Keratinocyte (primary cell): ENCODE measurements at regions not wholly inside any gene's neighbourhood (a gene's known extent, or its start where the extent isn't known, plus 50 kb on each side); places are given as distances from the start of the nearest gene placed in this dataset.

Experiments used
- EZH2 ChIP-seq: IDR thresholded peaks from one replicate; pipeline ENCODE4 v1.6.1; 2012; ENCODE audit warnings: inconsistent platforms, mild to moderate bottlenecking, low read length, moderate library complexity
- TF ChIP-seq, protein P1 (sequence below), 3 experiments: IDR thresholded peaks in 1 of 3; conservative IDR thresholded peaks in 1 of 3; optimal IDR thresholded peaks in 1 of 3; 2 replicates in 2 of 3; 3 replicates in 1 of 3; pipeline versions ENCODE3 to v1.5.1; 2011; ENCODE audit warnings: low read length in 3 of 3, mild to moderate bottlenecking in 3 of 3, moderate library complexity in 2 of 3, control low read depth in 1 of 3, inconsistent platforms in 1 of 3; ENCODE audit not compliant: insufficient read depth in 2 of 3; ENCODE audit errors: extremely low read depth in 1 of 3

DNA sequence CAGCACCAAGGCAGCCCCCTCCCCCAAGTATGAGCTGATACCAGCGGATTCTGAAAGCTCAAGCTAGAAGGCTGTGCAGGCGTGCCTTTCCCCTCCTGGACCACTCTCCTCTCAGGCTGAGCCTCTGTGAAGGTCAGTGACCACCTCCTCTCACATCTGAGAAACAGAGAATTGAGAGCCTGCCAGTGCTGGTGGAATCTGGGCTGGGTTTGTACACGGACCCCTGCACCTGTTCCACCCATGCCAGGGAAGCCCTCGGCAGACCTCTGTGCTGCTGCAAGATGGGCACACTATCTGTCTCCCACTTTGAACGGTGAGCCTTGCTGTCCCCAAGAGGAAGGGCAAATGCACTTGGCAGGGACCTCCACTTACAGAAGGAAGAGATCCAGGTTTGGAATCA, 54.7 kb upstream of the SDK2 start:
- no peak for TF ChIP-seq EZH2
- TF ChIP-seq, protein P1, sequence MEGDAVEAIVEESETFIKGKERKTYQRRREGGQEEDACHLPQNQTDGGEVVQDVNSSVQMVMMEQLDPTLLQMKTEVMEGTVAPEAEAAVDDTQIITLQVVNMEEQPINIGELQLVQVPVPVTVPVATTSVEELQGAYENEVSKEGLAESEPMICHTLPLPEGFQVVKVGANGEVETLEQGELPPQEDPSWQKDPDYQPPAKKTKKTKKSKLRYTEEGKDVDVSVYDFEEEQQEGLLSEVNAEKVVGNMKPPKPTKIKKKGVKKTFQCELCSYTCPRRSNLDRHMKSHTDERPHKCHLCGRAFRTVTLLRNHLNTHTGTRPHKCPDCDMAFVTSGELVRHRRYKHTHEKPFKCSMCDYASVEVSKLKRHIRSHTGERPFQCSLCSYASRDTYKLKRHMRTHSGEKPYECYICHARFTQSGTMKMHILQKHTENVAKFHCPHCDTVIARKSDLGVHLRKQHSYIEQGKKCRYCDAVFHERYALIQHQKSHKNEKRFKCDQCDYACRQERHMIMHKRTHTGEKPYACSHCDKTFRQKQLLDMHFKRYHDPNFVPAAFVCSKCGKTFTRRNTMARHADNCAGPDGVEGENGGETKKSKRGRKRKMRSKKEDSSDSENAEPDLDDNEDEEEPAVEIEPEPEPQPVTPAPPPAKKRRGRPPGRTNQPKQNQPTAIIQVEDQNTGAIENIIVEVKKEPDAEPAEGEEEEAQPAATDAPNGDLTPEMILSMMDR (optimal IDR thresholded peaks at IDR 0.05 in 1 of 3, IDR thresholded peaks at IDR 0.05 in 1 of 3, conservative IDR thresholded peaks at IDR 0.05 in 1 of 3; ENCODE audit: extremely low read depth in 1 of 3, insufficient read depth in 2 of 3, low read length in 3 of 3), result no peak
